Stomach (tissue), 4 donors: ENCODE measurements at regions not wholly inside any gene's neighbourhood (a gene's known extent, or its start where the extent isn't known, plus 50 kb on each side); places are given as distances from the start of the nearest gene placed in this dataset.

ENCODE experiments used
- EP300 ChIP-seq: sonication (generic); formaldehyde crosslinking; IDR thresholded peaks from one replicate; pipeline ENCODE4 v1.6.1; 2017; ENCODE audit warnings: antibody characterized with exemption
- POLR2A ChIP-seq, 4 donors: fragments of 450-650 bp; IDR thresholded peaks; one replicate each; pipeline ENCODE4 v1.6.1; 2016; ENCODE audit warnings: antibody characterized with exemption in 4 of 4, control low read depth in 2 of 4, mild to moderate bottlenecking in 1 of 4, moderate library complexity in 1 of 4
- TF ChIP-seq, protein P1 (sequence below), 7 experiments: fragments of 450-650 bp in 4 of 7; fragments of 200-600 bp in 3 of 7; sonication (generic) in 3 of 7; IDR thresholded peaks; one replicate each; pipeline ENCODE4 v1.5.1; 2016 to 2019; ENCODE audit warnings: antibody characterized with exemption in 7 of 7, control low read depth in 2 of 7, mild to moderate bottlenecking in 1 of 7

DNA sequence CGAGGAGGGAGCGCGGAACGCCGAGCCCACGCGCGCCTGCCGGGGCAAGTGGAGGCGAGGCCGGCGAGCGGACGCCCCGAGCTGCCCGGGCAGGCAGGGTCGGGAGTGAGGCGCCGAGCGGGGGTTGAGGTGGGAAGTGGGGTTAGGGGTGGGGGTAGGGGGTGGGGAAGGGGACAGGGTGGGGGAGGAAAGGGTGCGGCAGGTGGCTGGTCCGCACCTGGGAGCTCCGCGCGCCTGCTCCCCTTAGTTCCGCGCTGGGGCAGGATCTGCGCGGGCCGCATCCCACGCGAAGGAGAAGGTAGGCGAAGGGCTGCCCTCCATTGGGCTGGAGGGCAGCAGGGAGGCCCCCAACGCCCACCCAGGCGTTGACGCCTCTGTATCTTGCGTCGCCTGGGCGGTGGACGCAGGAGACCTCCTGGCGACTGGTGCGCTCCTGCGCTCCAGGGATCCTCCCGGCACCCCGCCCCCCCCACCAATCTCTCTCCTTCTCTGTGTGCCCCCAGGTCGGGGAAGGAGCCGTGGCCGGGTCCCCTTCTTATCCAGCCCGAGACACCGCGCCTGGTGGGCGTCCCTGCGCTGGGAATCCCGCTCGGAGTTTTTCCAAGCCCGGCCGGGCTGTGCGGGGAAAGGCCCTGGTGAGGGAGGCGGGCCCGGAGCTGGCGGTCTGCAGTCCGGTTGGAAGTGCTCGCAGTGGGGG lies 51.3 kb upstream of the AMZ2 start:
- TF ChIP-seq EP300 (no peak), POLR2A (IDR thresholded peaks at IDR 0.05) (no peak)
- TF ChIP-seq, protein P1, sequence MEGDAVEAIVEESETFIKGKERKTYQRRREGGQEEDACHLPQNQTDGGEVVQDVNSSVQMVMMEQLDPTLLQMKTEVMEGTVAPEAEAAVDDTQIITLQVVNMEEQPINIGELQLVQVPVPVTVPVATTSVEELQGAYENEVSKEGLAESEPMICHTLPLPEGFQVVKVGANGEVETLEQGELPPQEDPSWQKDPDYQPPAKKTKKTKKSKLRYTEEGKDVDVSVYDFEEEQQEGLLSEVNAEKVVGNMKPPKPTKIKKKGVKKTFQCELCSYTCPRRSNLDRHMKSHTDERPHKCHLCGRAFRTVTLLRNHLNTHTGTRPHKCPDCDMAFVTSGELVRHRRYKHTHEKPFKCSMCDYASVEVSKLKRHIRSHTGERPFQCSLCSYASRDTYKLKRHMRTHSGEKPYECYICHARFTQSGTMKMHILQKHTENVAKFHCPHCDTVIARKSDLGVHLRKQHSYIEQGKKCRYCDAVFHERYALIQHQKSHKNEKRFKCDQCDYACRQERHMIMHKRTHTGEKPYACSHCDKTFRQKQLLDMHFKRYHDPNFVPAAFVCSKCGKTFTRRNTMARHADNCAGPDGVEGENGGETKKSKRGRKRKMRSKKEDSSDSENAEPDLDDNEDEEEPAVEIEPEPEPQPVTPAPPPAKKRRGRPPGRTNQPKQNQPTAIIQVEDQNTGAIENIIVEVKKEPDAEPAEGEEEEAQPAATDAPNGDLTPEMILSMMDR (IDR thresholded peaks at IDR 0.05): no peak
